SJCRH30 (cell line): ENCODE measurements at regions not wholly inside any gene's neighbourhood (a gene's known extent, or its start where the extent isn't known, plus 50 kb on each side); places are given as distances from the start of the nearest gene placed in this dataset.
"Not testable (repeated sequence)": the region's sequence is repeated elsewhere in the genome, so short reads cannot be mapped to it uniquely, and the experiment has no call there.

Experiments used
- DNase-seq, 2 experiments: peaks; one replicate each; pipeline ENCODE4 v3.0.0-alpha.2; 2015 to 2020
- H3K27ac ChIP-seq: fragments of 250-450 bp; sonication (Bioruptor Pico); 2 replicates; pipeline ENCODE4 v1.5.1; 2020; ENCODE audit warnings: mild to moderate bottlenecking, moderate library complexity
- H3K27me3 ChIP-seq: fragments of 250-450 bp; sonication (Bioruptor Pico); 2 replicates; pipeline ENCODE4 v1.5.1; 2020; ENCODE audit warnings: mild to moderate bottlenecking, moderate library complexity
- H3K36me3 ChIP-seq: fragments of 250-450 bp; sonication (Bioruptor Pico); 2 replicates; pipeline ENCODE4 v1.5.1; 2020; ENCODE audit warnings: mild to moderate bottlenecking, moderate library complexity
- H3K4me1 ChIP-seq: fragments of 250-450 bp; sonication (Bioruptor Pico); 2 replicates; pipeline ENCODE4 v1.5.1; 2020; ENCODE audit warnings: mild to moderate bottlenecking, moderate library complexity
- H3K4me3 ChIP-seq: fragments of 250-450 bp; sonication (Bioruptor Pico); 2 replicates; pipeline ENCODE4 v1.5.1; 2020; ENCODE audit warnings: mild to moderate bottlenecking, moderate library complexity
- H3K9me3 ChIP-seq: fragments of 250-450 bp; sonication (Bioruptor Pico); replicated peaks from 2 replicates; pipeline ENCODE4 v1.5.1; 2020; ENCODE audit warnings: mild to moderate bottlenecking, moderate library complexity

DNA sequence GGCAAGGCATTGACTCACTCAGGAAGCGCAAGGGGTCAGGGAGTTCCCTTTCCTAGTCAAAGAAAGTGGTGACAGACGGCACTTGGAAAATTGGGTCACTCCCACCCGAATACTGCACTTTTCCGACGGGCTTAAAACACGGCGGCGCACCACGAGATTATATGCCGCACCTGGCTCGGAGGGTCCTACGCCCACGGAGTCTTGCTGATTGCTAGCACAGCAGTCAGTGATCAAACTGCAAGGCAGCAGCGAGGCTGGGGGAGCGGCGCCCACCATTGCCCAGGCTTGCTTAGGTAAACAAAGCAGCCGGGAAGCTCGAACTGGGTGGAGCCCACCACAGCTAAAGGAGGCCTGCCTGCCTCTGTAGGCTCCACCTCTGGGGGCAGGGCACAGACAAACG, 240.5 kb upstream of the CNR1 start:
- H3K4me1 ChIP-seq, H3K27ac ChIP-seq, DNase-seq, H3K4me3 ChIP-seq, H3K9me3 ChIP-seq, H3K36me3 ChIP-seq, H3K27me3 ChIP-seq: not testable (repeated sequence)

GRCh38 chr6:88403486-88403885, 237.3 kb upstream of the CNR1 start:
- Histone ChIP-seq H3K27me3 (no peaks in the 10 kb centered on the region), H3K9me3 (0 out of 2 replicates have a peak, but pooled peaks cover 3% of the 10 kb centered on the region), H3K4me3 (no peak overlapping the region), H3K4me1 (peaks cover 26% of the 10 kb centered on the region), H3K36me3 (no peaks in the 10 kb centered on the region), H3K27ac (no peak overlapping the region)
- DNase-seq, result no peak

DNA sequence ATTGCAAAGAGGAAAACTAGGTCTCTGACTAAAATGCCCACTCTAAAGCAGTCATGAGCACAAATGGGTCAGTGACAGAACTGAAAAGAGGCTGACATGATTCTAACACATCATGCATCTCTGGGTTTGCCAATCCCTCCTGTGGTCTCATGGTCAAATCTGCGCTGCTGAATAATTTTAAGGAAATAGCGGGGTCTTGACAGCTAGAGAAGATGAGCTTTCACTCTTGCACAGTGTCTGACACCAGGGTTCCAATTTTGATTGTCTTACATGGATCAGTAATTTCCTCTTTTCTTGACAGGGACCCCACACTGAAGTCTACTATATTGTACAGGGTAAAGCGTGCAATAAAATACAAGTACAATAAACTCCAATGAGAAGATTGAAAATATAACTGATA, 236.8 kb upstream of the CNR1 start:
- H3K9me3 ChIP-seq, result no peaks in the 10 kb centered on the region
- H3K4me3 ChIP-seq, result no peak overlapping the region
- DNase-seq, result no peak
- H3K36me3 ChIP-seq, result no peaks in the 10 kb centered on the region
- no peak overlapping the region for H3K27ac ChIP-seq
- H3K27me3 ChIP-seq, result no peaks in the 10 kb centered on the region
- peaks cover 26% of the 10 kb centered on the region for H3K4me1 ChIP-seq

DNA sequence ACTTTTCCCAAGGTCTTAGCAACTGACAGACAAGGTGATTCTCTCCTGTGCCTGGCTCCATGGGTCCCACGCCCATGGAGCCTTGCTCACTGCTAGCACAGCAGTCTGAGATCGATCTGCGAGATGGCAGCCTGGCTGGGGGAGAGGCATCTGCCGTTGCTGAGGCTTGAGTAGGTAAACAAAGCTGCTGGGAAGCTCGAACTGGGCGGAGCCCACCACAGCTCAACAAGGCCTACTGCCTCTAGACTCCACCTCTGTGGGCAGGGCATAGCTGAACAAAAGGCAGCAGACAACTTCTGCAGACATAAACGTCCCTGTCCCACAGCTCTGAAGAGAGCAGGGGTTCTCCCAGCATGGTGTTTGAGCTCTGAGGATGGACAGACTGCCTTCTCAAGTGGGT, 224.9 kb upstream of the CNR1 start:
- not testable (repeated sequence) for H3K4me1 ChIP-seq, H3K27ac ChIP-seq, DNase-seq, H3K4me3 ChIP-seq, H3K27me3 ChIP-seq, H3K36me3 ChIP-seq, H3K9me3 ChIP-seq

DNA sequence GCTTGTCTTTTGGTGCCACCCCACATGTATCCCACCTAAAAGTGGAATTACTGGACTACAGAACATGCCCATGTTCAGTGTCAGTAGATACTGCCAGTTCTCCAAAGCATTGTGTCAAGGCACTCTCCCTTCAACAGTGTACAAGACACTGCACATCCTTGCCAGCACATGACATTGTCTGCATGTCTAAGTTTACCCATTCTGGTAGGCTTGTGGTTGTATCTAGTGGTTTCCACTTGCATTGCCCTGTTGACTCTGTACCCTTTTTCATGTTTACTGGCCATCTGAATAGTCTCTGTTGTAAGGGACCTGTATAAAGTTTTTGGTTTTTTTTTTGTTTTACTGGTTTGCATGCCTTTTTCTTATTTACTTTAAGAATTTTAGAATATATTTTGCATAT, 222.4 kb upstream of the CNR1 start:
- no peaks in the 10 kb centered on the region for H3K27me3 ChIP-seq
- no peaks in the 10 kb centered on the region for H3K4me1 ChIP-seq
- no peak for DNase-seq
- no peaks in the 10 kb centered on the region; the same call in 1 of the 2 replicates for H3K9me3 ChIP-seq
- no peaks in the 10 kb centered on the region for H3K36me3 ChIP-seq
- no peak overlapping the region for H3K4me3 ChIP-seq
- no peak overlapping the region for H3K27ac ChIP-seq

GRCh38 chr6:88386167-88386566, 220.0 kb upstream of the CNR1 start:
- Histone ChIP-seq H3K9me3 (0 out of 2 replicates have a peak, but pooled peaks cover 4% of the 10 kb centered on the region), H3K4me1 (peaks cover 2% of the 10 kb centered on the region), H3K36me3 (no peaks in the 10 kb centered on the region), H3K4me3 (no peak overlapping the region), H3K27ac (no peak overlapping the region), H3K27me3 (no peaks in the 10 kb centered on the region)
- DNase-seq, result no peak

- Histone ChIP-seq H3K9me3 (0 out of 2 replicates have a peak, but pooled peaks cover 4% of the 10 kb centered on the region), H3K36me3 (no peaks in the 10 kb centered on the region), H3K27me3 (no peaks in the 10 kb centered on the region), H3K4me1 (peaks cover 28% of the 10 kb centered on the region), H3K27ac (no peak overlapping the region), H3K4me3 (no peak overlapping the region)
- DNase-seq, result no peak
Observed at GRCh38 chr6:88383183-88383582, 217.0 kb upstream of the CNR1 start.

DNA sequence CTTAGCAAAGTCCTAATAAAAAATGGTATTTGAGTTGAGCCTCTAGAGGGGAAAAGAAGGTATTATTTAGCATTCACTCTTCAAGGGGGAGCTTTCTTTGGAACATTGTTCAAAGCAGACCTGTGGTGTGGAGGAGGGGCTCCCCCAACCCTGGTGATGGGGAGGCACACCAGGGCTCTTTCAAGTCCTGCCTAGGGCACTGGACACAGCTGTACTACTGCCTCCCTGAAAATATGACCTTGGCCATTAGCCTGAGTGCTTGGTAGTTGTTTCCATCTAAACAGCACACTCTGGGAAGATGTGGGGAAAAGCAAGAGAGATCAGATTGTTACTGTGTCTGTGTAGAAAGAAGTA, 215.1 kb upstream of the CNR1 start:
- Histone ChIP-seq H3K4me3 (no peak overlapping the region), H3K9me3 (0 out of 2 replicates have a peak, but pooled peaks cover 4% of the 10 kb centered on the region), H3K4me1 (peaks cover 46% of the 10 kb centered on the region), H3K27ac (no peak overlapping the region), H3K36me3 (no peaks in the 10 kb centered on the region), H3K27me3 (no peaks in the 10 kb centered on the region)
- DNase-seq, result peak in 1 of 2 experiments; percentile 20

DNA sequence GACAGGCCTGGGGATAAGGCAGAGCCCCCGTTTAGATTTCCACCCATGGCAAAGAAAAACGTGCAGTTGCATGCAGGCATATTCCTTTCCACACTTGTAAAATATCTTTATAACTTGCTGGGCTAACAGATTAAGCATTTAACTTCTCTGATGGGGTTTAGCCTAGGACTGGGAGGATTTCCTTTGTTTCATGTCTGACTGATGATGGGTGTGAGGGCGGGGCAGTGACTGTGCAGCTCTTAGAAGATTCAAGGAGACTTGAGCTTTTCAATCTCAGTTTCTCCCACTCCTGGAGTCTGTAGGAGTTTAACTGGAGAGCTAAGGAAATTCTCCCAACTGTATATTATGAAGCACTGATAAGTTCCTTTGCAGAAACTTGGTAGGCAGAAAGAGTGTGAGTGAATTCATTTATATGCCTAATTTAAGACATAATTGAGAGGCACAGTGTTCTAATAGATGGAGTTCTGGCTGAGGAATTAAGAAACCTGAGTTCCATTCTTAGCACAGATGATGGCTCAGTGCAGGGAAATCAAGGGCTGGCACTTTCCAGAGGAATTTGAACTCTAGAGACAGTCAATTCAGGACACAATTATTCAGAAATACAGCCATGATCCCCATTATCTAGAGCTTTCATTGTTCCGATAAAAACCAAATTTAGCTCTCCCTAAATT, 214.6 kb upstream of the CNR1 start:
- Histone ChIP-seq H3K36me3 (no peaks in the 10 kb centered on the region), H3K27me3 (no peaks in the 10 kb centered on the region), H3K27ac (peak overlapping the region; percentile 31), H3K4me3 (no peak overlapping the region), H3K9me3 (0 out of 2 replicates have a peak, but pooled peaks cover 4% of the 10 kb centered on the region), H3K4me1 (peaks cover 50% of the 10 kb centered on the region)
- no peak for DNase-seq

DNA sequence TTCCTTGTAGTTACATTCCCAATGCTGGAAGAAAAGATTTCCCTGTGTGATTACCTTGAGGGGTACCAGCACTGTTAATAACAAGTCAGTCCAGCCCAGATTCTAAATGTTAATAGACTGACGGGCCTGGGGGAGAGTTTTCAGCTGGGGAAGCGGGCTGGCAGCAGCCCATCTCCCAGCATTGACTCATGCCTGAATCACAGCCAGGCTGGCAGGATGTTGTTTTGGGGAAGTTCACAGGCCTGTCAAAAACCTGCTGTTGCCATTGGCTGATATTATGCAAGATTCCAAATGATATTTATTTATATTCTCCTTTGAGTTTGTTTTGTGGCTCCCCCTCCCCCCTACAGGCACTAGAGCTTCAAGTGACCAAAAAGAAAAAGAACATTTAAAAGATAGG, 213.9 kb upstream of the CNR1 start:
- Histone ChIP-seq H3K27ac (peak overlapping the region; percentile 31), H3K4me1 (peaks cover 53% of the 10 kb centered on the region), H3K27me3 (no peaks in the 10 kb centered on the region), H3K4me3 (no peak overlapping the region), H3K9me3 (0 out of 2 replicates have a peak, but pooled peaks cover 4% of the 10 kb centered on the region), H3K36me3 (no peaks in the 10 kb centered on the region)
- DNase-seq, result peak in 1 of 2 experiments; percentile 50

GRCh38 chr6:88378639-88379038, 212.5 kb upstream of the CNR1 start:
- H3K4me1 ChIP-seq, result peaks cover 63% of the 10 kb centered on the region
- no peak for DNase-seq
- no peak overlapping the region for H3K27ac ChIP-seq
- H3K4me3 ChIP-seq, result no peak overlapping the region
- no peaks in the 10 kb centered on the region for H3K36me3 ChIP-seq
- H3K27me3 ChIP-seq, result no peaks in the 10 kb centered on the region
- 0 out of 2 replicates have a peak, but pooled peaks cover 4% of the 10 kb centered on the region for H3K9me3 ChIP-seq

DNA sequence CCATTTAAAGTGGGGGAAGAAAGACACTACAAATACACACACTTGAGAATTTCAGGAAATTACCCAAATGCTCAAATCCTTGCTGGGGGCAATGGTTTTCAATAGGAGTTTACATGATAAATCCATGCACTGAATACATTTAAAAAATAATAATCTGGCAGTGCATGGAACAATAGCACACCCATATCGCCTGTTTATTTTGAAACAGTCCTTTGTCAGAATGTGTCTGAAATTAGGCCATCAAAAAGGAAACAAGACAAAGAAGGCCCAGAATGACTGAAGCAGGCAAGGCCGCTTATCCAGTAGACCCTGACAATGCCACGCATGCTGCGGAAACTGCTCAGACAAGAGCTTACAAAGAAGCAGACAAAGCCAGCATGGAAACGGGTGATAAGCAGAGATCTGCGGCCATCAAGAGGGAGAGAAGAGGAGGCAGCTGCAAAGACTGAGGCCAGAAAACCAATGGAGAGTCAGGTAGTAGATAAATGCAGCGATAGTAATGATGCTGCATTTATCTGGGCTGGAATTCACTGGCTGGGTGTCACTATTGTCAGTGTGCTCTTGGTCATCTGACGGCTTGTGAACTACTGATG, 211.9 kb upstream of the CNR1 start:
- Histone ChIP-seq H3K4me3 (no peak overlapping the region), H3K36me3 (no peaks in the 10 kb centered on the region), H3K27me3 (no peaks in the 10 kb centered on the region), H3K9me3 (0 out of 2 replicates have a peak, but pooled peaks cover 2% of the 10 kb centered on the region), H3K4me1 (peaks cover 63% of the 10 kb centered on the region), H3K27ac (peak overlapping the region; percentile 84; the same call in 1 of the 2 replicates)
- peak in 1 of 2 experiments; percentile 19 for DNase-seq

DNA sequence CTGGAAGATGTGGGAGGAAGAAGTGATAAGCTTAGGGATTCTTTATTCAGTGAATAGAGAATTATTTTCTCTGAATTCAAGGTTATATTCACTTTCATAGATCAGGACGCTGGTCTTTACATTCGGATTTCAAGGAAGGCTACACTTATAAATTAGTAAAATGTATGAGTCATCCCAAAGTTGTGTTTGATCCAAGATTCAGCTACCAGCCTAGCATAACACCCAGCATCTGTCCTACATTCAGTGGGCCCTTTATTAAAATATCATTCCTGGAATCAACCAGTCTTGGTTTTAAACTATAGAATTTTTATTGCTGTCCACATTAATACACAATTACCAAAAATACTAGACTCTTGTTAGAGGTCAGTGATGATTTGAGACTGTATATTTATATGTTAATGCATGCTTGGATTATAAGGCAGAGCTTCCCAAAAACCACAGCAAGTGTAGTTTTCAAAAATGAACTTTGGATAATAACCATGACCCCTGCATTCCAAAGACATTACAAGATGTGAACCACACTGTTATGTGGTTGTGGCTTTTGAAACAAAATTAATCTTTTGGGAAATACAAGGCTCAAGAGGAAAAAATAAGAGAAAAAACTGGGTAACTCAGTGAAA, 210.7 kb upstream of the CNR1 start:
- no peaks in the 10 kb centered on the region for H3K27me3 ChIP-seq
- no peaks in the 10 kb centered on the region for H3K36me3 ChIP-seq
- peaks cover 63% of the 10 kb centered on the region for H3K4me1 ChIP-seq
- DNase-seq, result peak; percentile 35 to 88
- no peaks in the 10 kb centered on the region for H3K9me3 ChIP-seq
- peak overlapping the region; percentile 84 for H3K27ac ChIP-seq
- H3K4me3 ChIP-seq, result no peak overlapping the region

- H3K36me3 ChIP-seq, result no peaks in the 10 kb centered on the region
- no peaks in the 10 kb centered on the region for H3K27me3 ChIP-seq
- peak in 1 of 2 experiments; percentile 53 for DNase-seq
- no peak overlapping the region for H3K4me3 ChIP-seq
- H3K27ac ChIP-seq, result peak overlapping the region; percentile 84
- H3K9me3 ChIP-seq, result no peaks in the 10 kb centered on the region
- H3K4me1 ChIP-seq, result peaks cover 62% of the 10 kb centered on the region
Observed at GRCh38 chr6:88376197-88376596, 210.1 kb upstream of the CNR1 start.

DNA sequence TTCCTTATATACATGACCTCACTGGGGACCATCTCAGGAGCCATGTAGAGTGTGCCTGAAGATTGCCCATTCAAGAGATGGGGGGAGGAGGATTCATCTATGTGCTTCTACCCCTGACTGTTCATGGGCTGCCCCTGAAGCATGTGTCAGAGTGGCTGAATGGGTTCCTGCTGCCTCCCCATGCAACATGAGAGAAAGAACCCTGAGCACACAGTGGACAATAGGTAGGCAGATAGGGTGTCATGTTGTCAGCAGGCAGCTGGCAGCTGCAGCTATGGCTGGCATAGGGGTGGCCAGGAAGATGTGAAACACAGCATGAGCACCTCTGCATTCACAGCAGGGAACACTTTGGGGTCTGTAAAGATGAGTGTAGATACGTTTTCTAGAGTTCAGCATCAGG, 208.4 kb upstream of the CNR1 start:
- H3K27me3 ChIP-seq, result no peaks in the 10 kb centered on the region

More for the DNA sequence above, 208.4 kb upstream of the CNR1 start:
- no peaks in the 10 kb centered on the region for H3K36me3 ChIP-seq
- H3K4me3 ChIP-seq, result no peak overlapping the region
- peak overlapping the region; percentile 20 for H3K27ac ChIP-seq
- peak; percentile 61 to 83 for DNase-seq
- H3K4me1 ChIP-seq, result peaks cover 45% of the 10 kb centered on the region
- no peaks in the 10 kb centered on the region for H3K9me3 ChIP-seq
